ACC112 (cell line): ENCODE measurements at regions not wholly inside any gene's neighbourhood (a gene's known extent, or its start where the extent isn't known, plus 50 kb on each side); places are given as distances from the start of the nearest gene placed in this dataset.
"Not testable (repeated sequence)": the region's sequence is repeated elsewhere in the genome, so short reads cannot be mapped to it uniquely, and the experiment has no call there.

ENCODE experiments used
- H2AFZ ChIP-seq: fragments of 200-600 bp; sonication (generic); one replicate; pipeline ENCODE4 v1.6.0; 2017; ENCODE audit warnings: antibody characterized with exemption, low read length; ENCODE audit not compliant: unreplicated experiment
- H3K27ac ChIP-seq: fragments of 200-600 bp; sonication (generic); 2 replicates; pipeline ENCODE4 v1.5.1; 2014; ENCODE audit warnings: low read depth, mild to moderate bottlenecking, antibody characterized with exemption, low read length, moderate library complexity
- H3K27me3 ChIP-seq: fragments of 200-600 bp; sonication (generic); 2 replicates; pipeline ENCODE4 v1.6.1; 2014; ENCODE audit warnings: mild to moderate bottlenecking, antibody characterized with exemption, low read length, moderate library complexity, mixed read lengths; ENCODE audit not compliant: insufficient read depth
- H3K36me3 ChIP-seq: fragments of 200-600 bp; sonication (generic); 2 replicates; pipeline ENCODE4 v1.6.1; 2016; ENCODE audit warnings: mild to moderate bottlenecking, antibody characterized with exemption, low read length, moderate library complexity, mixed read lengths; ENCODE audit not compliant: insufficient read depth
- H3K4me1 ChIP-seq: fragments of 200-600 bp; sonication (generic); one replicate; pipeline ENCODE4 v1.6.1; 2016; ENCODE audit warnings: low read length, mixed read lengths; ENCODE audit not compliant: insufficient read depth, unreplicated experiment, control insufficient read depth
- H3K4me3 ChIP-seq: fragments of 200-600 bp; sonication (generic); 2 replicates; pipeline ENCODE4 v1.5.1; 2014; ENCODE audit warnings: mild to moderate bottlenecking, low read depth, low read length
- H3K79me2 ChIP-seq: fragments of 200-600 bp; sonication (generic); one replicate; pipeline ENCODE4 v1.6.0; 2016; ENCODE audit warnings: low read length; ENCODE audit not compliant: control insufficient read depth, unreplicated experiment, insufficient read depth

DNA sequence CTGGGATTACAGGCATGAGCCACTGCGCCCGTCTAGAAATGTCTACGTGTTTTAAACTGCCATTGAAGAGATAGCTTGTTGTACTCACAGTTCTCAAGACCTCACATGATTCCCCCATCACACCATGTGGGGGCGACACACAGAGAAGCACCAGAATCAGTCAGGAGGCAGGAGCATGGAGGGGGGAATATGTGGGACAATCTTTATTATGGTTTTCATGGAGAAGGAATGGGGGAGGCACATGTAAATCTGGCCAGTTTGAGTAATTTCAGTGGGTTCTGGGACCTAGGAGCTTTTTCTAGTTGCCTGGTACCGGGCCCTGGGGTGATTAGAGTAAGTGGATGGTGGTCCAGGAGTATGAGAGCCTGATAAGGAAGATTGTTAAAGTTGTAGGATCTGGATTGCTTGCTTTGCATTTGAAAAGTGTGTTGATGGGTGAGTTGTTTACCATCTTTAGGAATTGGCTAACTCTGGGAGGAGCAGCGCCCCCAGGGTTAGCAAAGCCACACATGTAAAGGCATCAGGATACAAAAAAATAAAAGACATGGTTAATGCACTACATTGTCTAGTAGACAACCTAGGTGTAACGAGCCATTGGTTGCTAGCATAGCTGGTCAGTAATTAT, 85.4 kb upstream of the SLC13A1 start:
- H3K27me3 ChIP-seq, result no peaks in the 10 kb centered on the region
- no peak overlapping the region for H3K4me3 ChIP-seq
- 0 out of 2 replicates have a peak, but pooled peaks cover 4% of the 10 kb centered on the region for H3K36me3 ChIP-seq
- H3K27ac ChIP-seq, result no peak overlapping the region
- H2AFZ ChIP-seq, result no peak overlapping the region
- H3K79me2 ChIP-seq, result no peaks in the 10 kb centered on the region
- peaks cover 9% of the 10 kb centered on the region for H3K4me1 ChIP-seq

DNA sequence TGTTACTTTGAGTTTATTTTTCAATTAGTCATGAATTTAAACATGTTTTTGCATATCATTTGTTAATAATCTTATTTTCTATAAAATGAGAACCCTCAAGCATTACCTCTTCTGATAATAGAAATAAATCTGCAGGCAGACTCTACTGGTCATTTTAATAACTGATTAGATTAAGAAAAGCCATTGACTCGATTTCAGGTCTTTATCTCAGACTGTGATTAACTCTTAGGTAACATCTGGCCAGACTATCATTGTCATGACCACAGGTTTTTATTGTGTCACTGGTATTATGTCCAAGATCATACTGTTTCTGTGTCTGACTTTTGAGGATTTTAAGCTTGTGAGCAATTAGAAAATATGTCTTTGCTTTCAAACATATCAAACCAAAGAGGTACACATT, 83.6 kb upstream of the SLC13A1 start:
- H3K79me2 ChIP-seq, result no peaks in the 10 kb centered on the region
- H2AFZ ChIP-seq, result no peak overlapping the region
- no peak overlapping the region for H3K4me3 ChIP-seq
- no peaks in the 10 kb centered on the region for H3K27me3 ChIP-seq
- H3K27ac ChIP-seq, result no peak overlapping the region
- peaks cover 9% of the 10 kb centered on the region for H3K4me1 ChIP-seq
- H3K36me3 ChIP-seq, result 0 out of 2 replicates have a peak, but pooled peaks cover 4% of the 10 kb centered on the region

DNA sequence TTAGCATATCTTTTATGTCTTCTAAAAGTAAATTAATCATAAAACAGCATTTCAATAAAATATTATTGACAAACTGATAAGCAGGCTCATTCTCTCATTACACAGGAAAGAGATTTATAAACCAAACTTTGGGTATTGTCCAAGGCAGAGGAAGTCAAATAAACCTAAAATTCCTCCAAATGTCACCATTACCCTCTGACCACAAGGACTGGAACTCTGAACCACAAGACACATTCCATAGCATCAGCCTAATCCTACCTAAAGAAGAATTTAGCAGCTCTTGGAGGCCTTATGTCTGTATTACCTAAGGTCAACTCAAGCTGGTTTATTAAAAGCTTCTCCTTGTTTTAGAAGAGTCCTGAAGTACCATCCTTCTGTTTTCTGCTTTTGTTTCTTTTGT, 82.4 kb upstream of the SLC13A1 start:
- Histone ChIP-seq H3K4me1 (peaks cover 9% of the 10 kb centered on the region), H3K79me2 (no peaks in the 10 kb centered on the region), H3K36me3 (no peaks in the 10 kb centered on the region), H2AFZ (peak overlapping the region; percentile 71), H3K27me3 (no peaks in the 10 kb centered on the region), H3K27ac (no peak overlapping the region), H3K4me3 (no peak overlapping the region)

DNA sequence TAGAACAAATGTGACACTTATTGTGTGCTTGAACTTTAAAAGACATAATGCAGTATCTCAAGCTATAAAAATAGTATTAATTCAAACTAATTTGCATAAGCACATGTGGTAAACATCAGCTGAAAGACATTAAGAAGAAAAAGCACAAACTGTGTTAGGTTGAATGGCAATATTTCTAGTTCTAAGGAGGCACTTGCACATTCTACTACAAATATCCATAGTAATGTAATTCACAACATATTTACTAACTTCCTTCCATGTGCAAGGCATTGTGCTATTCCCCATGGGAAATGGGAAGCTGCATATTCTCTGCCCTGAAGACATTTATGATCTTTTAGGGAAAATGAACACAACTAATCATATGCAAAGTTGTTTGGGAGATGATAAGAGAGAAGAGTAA, 80.2 kb upstream of the SLC13A1 start:
- Histone ChIP-seq H3K79me2 (no peaks in the 10 kb centered on the region), H2AFZ (no peak overlapping the region), H3K4me1 (peaks cover 19% of the 10 kb centered on the region), H3K27me3 (no peaks in the 10 kb centered on the region), H3K36me3 (no peaks in the 10 kb centered on the region), H3K4me3 (no peak overlapping the region), H3K27ac (no peak overlapping the region)

DNA sequence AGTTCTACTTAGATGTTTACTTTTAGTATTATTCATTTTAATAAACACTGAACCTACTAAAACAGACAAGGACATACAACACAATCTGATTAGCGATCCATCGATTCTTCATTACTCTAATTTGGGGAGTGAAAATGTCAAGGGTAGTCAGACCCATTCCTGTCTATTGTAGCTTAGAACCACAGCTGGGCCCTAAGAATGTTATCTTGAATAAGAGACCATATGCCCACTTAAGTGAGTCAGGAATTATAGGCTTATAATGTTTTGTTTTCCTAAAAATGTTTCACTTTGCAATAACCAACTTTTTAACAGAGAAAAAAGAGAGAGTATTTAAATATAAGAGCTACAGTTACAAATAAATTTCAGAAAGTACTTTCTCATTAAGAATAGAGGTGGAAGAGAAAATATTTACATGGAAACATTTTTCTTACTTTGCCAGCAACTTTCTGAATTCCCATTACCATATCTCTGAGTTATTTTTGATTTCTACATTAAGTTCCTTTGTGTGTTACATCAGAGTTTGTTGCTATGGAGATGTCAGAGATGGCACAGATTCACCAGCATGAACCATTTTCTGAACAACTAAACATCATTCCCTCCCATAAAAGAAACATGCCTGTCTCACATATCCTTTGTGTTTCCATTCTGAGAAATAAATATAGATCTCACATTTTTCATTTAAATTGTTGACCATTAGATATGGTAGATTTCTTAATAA, 75.4 kb upstream of the SLC13A1 start:
- Histone ChIP-seq H3K27me3 (no peaks in the 10 kb centered on the region), H3K79me2 (no peaks in the 10 kb centered on the region), H3K27ac (peak overlapping the region; percentile 67), H2AFZ (no peak overlapping the region), H3K4me3 (no peak overlapping the region), H3K36me3 (no peaks in the 10 kb centered on the region), H3K4me1 (peaks cover 37% of the 10 kb centered on the region)

DNA sequence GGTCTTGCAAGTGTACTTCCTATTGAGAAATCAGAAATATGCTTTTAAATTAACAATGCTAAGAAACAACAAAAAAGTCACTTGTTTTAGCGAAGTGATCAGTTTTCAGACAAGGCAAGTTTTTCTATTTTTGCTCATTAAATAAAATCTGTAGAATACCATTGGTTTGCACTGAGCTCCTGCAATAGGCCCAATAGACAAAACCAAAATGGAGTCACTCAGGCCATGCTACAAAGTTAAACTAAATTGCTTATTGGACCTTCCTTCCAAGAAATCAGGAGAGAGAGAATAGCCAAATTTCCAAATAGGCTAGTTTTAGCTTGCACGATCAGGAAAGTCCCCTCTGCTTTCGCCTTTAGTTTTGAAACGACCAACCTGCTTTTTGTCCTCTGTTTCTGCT, 73.4 kb upstream of the SLC13A1 start:
- Histone ChIP-seq H2AFZ (no peak overlapping the region), H3K4me3 (no peak overlapping the region), H3K27me3 (no peaks in the 10 kb centered on the region), H3K4me1 (peaks cover 41% of the 10 kb centered on the region), H3K36me3 (no peaks in the 10 kb centered on the region), H3K79me2 (no peaks in the 10 kb centered on the region), H3K27ac (no peak overlapping the region)

DNA sequence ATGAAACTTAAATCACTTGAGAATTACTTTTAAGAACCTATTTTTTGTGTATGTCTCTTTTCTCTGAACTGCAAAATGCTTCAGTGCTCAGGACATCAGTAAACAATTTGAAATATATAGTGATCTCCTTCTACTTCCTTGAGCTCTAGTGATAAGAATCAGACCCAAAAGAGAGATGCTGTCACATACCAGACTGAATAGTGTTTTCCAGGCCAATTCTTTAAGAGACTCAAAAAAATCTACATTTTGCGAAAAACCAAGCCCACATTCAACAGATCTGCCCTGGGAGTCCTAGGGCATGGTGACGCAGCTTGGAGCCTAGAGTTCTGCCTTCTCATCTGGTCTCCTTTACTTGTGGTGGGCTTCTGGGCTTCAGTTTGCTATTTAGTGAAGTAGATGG, 72.1 kb upstream of the SLC13A1 start:
- peak overlapping the region; percentile 94 for H3K27ac ChIP-seq
- H3K27me3 ChIP-seq, result no peaks in the 10 kb centered on the region

DNA sequence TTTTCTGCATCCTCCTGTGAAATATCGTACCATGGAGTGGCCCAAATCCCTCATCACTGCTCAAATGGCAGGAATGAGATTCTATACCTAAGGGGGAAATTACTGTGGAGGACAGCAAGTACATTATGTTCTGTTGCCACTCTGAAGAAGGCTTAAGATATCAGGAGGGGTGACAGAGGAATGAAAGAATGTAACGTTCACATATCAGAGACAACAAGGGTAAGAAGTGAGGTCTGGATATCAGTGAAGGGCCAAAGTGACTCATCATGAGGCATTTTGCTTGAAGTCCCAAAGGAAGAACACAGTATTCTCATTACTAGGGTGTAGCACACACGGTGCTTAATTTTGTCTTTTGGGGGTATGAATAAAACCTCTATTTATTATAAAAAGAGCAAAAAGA, 71.5 kb upstream of the SLC13A1 start:
- Histone ChIP-seq H3K27me3 (no peaks in the 10 kb centered on the region), H3K4me1 (peaks cover 41% of the 10 kb centered on the region), H2AFZ (peak overlapping the region; percentile 15), H3K79me2 (no peaks in the 10 kb centered on the region), H3K4me3 (peak overlapping the region; percentile 9; the same call in 1 of the 2 replicates), H3K36me3 (no peaks in the 10 kb centered on the region), H3K27ac (peak overlapping the region; percentile 94)

More for the DNA sequence above, 72.1 kb upstream of the SLC13A1 start:
- peak overlapping the region; percentile 9; the same call in 1 of the 2 replicates for H3K4me3 ChIP-seq
- H3K36me3 ChIP-seq, result no peaks in the 10 kb centered on the region
- peak overlapping the region; percentile 9 for H2AFZ ChIP-seq
- no peaks in the 10 kb centered on the region for H3K79me2 ChIP-seq
- peaks cover 41% of the 10 kb centered on the region for H3K4me1 ChIP-seq

DNA sequence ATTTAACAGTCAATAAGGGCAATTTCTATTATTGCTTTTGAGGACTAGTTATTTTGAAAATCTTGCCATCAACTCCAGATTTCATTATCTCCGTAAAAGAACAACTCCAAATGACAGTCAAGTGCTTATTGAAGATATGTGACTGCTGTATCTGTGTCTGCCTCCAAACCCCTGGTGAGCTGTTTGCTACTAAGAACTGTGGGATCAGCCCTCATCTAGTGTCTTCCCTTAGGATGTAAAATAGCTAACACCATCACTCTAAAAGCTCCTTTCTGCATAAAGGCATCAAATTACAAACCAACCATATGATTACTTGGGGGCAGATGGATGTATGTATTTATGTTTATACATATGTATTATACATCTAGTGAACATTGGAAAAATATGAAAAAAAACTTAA, 70.8 kb upstream of the SLC13A1 start:
- peak overlapping the region; percentile 94 for H3K27ac ChIP-seq
- H2AFZ ChIP-seq, result peak overlapping the region; percentile 15
- H3K4me3 ChIP-seq, result no peak overlapping the region

DNA sequence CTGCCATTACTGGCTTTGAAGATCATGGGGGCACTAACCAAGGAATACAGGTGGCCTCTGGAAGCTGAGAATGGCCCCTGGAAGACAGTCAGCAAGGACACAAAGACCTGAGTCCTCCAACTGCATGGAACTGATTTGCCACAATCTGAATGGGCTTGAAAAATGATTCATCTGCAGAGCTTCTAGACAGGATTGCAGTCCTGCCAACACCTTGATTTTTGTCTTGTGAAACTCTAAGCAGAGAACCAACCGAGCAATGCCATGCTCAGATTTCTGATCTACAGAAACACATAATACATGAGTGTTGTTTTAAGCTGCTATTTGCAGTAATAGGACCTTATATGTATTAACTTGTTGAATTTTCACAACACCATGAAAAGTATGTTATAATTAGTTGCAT, 66.1 kb upstream of the SLC13A1 start:
- H3K79me2 ChIP-seq, result no peaks in the 10 kb centered on the region

More for the DNA sequence above, 70.8 kb upstream of the SLC13A1 start:
- Histone ChIP-seq H3K27me3 (no peaks in the 10 kb centered on the region), H3K4me1 (peaks cover 37% of the 10 kb centered on the region), H3K36me3 (no peaks in the 10 kb centered on the region), H3K79me2 (no peaks in the 10 kb centered on the region)

DNA sequence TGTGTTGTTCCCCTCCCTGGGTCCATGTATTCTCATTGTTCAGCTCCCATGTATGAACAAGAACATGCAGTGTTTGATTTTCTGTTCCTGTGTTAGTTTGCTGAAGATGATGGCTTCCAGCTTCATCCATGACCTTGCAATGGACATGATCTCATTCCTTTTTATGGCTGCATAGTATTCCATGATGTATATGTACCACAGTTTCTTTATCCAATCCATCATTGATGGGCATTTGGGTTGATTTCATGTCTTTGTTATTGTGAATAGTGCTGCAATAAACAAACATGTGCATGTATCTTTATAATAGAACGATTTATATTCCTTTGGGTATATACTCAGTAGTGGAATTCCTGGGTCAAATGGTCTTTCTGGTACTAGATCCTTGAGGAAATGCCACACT, 65.1 kb upstream of the SLC13A1 start:
- not testable (repeated sequence) for H3K27me3 ChIP-seq, H3K4me1 ChIP-seq, H3K79me2 ChIP-seq, H3K4me3 ChIP-seq, H3K36me3 ChIP-seq, H2AFZ ChIP-seq, H3K27ac ChIP-seq

More for the DNA sequence above, 66.1 kb upstream of the SLC13A1 start:
- no peak overlapping the region for H2AFZ ChIP-seq
- H3K27ac ChIP-seq, result no peak overlapping the region
- H3K4me3 ChIP-seq, result no peak overlapping the region
- H3K4me1 ChIP-seq, result peaks cover 11% of the 10 kb centered on the region
- no peaks in the 10 kb centered on the region for H3K27me3 ChIP-seq
- H3K36me3 ChIP-seq, result no peaks in the 10 kb centered on the region
